Smooth muscle cell (in vitro differentiated cells): ENCODE measurements at regions not wholly inside any gene's neighbourhood (a gene's known extent, or its start where the extent isn't known, plus 50 kb on each side); places are given as distances from the start of the nearest gene placed in this dataset.

Source experiments
- DNase-seq: peaks from one replicate; lab custom pipeline; 2025; ENCODE audit not compliant: unreplicated experiment; lab: John Stamatoyannopoulos, UW
- H2AFZ ChIP-seq: fragments of 200-600 bp; sonication (generic); 2 replicates; pipeline ENCODE4 v1.6.0; 2016; ENCODE audit warnings: antibody characterized with exemption, low read depth, mild to moderate bottlenecking
- H3F3A ChIP-seq: fragments of 200-600 bp; sonication (generic); 2 replicates; pipeline ENCODE4 v1.6.0; 2017; ENCODE audit warnings: antibody characterized with exemption, low read depth
- H3K27ac ChIP-seq: fragments of 200-600 bp; sonication (generic); 2 replicates; pipeline ENCODE4 v1.5.1; 2016; ENCODE audit warnings: low read depth, mild to moderate bottlenecking
- H3K27me3 ChIP-seq: fragments of 200-600 bp; sonication (generic); 2 replicates; pipeline ENCODE4 v1.6.1; 2016; ENCODE audit warnings: low read depth, mild to moderate bottlenecking
- H3K36me3 ChIP-seq: fragments of 200-600 bp; sonication (generic); 2 replicates; pipeline ENCODE4 v1.5.1; 2016; ENCODE audit warnings: low read depth
- H3K4me1 ChIP-seq: fragments of 200-600 bp; sonication (generic); 2 replicates; pipeline ENCODE4 v1.5.1; 2016; ENCODE audit warnings: low read depth
- H3K4me2 ChIP-seq: fragments of 200-600 bp; sonication (generic); 2 replicates; pipeline ENCODE4 v1.6.0; 2016; ENCODE audit warnings: mild to moderate bottlenecking
- H3K4me3 ChIP-seq: fragments of 200-600 bp; sonication (generic); 2 replicates; pipeline ENCODE4 v1.5.1; 2016; ENCODE audit warnings: mild to moderate bottlenecking
- H3K79me2 ChIP-seq: fragments of 200-600 bp; sonication (generic); 2 replicates; pipeline ENCODE4 v1.6.0; 2016; ENCODE audit warnings: low read depth, mild to moderate bottlenecking
- H3K9ac ChIP-seq: fragments of 200-600 bp; sonication (generic); 2 replicates; pipeline ENCODE4 v1.6.0; 2016; ENCODE audit warnings: low read depth
- H3K9me3 ChIP-seq: fragments of 200-600 bp; sonication (generic); replicated peaks from 2 replicates; pipeline ENCODE4 v1.5.1; 2016; ENCODE audit warnings: low read depth
- H4K20me1 ChIP-seq: fragments of 200-600 bp; sonication (generic); 2 replicates; pipeline ENCODE4 v1.6.0; 2016; ENCODE audit warnings: low read depth
- WGBS: methylation state at CpG from one replicate; pipeline ENCODE4 v1.1.7; 2016; ENCODE audit warnings: low lambda C conversion rate; 5-methylcytosine and 5-hydroxymethylcytosine counted together
- TF ChIP-seq, protein P1 (sequence below): fragments of 200-600 bp; sonication (generic); IDR thresholded peaks from 2 replicates; pipeline ENCODE4 v1.5.1; 2017; ENCODE audit warnings: borderline replicate concordance, mild to moderate bottlenecking, antibody characterized with exemption; ENCODE audit not compliant: insufficient read depth, poor library complexity, severe bottlenecking

DNA sequence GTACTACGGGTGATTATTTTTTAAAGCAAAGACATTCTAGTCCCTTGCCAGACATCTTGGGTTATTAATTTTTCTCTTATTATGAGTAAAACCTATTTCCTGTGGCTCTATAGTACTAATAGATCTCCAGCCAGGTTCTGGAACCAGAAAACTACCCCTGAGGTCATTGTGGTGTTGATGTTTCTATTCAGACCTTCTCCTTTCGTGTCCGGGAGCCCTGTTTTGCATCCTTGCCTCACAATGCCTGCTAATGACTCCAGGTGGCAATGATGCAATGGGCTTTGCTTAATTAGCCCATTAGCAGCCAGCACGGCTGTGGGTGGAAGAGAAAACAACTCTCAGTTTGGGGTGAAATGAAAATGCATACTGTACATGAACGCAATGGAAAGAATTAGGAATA, 62.9 kb upstream of the ARG1 start:
- no peak overlapping the region for H3K4me3 ChIP-seq
- no peak overlapping the region for H3K4me2 ChIP-seq
- H3K4me1 ChIP-seq, result no peaks in the 10 kb centered on the region
- no peaks in the 10 kb centered on the region for H3K9me3 ChIP-seq
- H4K20me1 ChIP-seq, result no peaks in the 10 kb centered on the region
- no peaks in the 10 kb centered on the region for H3F3A ChIP-seq
- H3K27me3 ChIP-seq, result no peaks in the 10 kb centered on the region
- no peak for DNase-seq
- TF ChIP-seq, protein P1, sequence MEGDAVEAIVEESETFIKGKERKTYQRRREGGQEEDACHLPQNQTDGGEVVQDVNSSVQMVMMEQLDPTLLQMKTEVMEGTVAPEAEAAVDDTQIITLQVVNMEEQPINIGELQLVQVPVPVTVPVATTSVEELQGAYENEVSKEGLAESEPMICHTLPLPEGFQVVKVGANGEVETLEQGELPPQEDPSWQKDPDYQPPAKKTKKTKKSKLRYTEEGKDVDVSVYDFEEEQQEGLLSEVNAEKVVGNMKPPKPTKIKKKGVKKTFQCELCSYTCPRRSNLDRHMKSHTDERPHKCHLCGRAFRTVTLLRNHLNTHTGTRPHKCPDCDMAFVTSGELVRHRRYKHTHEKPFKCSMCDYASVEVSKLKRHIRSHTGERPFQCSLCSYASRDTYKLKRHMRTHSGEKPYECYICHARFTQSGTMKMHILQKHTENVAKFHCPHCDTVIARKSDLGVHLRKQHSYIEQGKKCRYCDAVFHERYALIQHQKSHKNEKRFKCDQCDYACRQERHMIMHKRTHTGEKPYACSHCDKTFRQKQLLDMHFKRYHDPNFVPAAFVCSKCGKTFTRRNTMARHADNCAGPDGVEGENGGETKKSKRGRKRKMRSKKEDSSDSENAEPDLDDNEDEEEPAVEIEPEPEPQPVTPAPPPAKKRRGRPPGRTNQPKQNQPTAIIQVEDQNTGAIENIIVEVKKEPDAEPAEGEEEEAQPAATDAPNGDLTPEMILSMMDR, result no peak
- 70% methylated on average over 5 of the region's 5 CpGs for WGBS
- H2AFZ ChIP-seq, result no peak overlapping the region
- no peak overlapping the region for H3K9ac ChIP-seq
- H3K79me2 ChIP-seq, result no peaks in the 10 kb centered on the region
- no peak overlapping the region for H3K27ac ChIP-seq
- H3K36me3 ChIP-seq, result no peaks in the 10 kb centered on the region

DNA sequence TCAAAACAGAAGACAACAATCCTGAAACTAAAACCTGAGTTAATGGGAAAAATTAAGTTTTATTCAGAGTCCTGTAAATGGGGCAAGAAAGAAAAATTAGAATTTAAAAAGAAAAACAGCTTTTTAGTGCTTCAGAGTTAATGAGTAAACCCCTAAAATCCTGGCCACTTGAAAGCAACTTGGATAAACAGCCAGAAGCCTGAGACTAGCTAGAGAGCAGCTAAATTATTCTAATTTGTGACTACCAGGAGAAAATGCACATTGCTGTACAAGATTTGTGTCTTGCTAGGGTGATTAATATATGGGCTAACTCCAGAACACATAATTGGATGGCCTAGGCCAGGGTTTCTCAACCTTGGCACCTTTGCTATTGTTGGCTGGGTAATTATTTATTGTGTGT, 62.4 kb upstream of the ARG1 start:
- Histone ChIP-seq H3K27ac (no peak overlapping the region), H3K27me3 (no peaks in the 10 kb centered on the region), H3F3A (no peaks in the 10 kb centered on the region), H3K36me3 (no peaks in the 10 kb centered on the region), H3K4me2 (no peak overlapping the region), H2AFZ (no peak overlapping the region), H3K9ac (no peak overlapping the region), H3K9me3 (no peaks in the 10 kb centered on the region), H3K4me3 (no peak overlapping the region), H3K79me2 (no peaks in the 10 kb centered on the region), H4K20me1 (no peaks in the 10 kb centered on the region), H3K4me1 (no peaks in the 10 kb centered on the region)
- no peak for DNase-seq
- TF ChIP-seq, protein P1, result no peak

DNA sequence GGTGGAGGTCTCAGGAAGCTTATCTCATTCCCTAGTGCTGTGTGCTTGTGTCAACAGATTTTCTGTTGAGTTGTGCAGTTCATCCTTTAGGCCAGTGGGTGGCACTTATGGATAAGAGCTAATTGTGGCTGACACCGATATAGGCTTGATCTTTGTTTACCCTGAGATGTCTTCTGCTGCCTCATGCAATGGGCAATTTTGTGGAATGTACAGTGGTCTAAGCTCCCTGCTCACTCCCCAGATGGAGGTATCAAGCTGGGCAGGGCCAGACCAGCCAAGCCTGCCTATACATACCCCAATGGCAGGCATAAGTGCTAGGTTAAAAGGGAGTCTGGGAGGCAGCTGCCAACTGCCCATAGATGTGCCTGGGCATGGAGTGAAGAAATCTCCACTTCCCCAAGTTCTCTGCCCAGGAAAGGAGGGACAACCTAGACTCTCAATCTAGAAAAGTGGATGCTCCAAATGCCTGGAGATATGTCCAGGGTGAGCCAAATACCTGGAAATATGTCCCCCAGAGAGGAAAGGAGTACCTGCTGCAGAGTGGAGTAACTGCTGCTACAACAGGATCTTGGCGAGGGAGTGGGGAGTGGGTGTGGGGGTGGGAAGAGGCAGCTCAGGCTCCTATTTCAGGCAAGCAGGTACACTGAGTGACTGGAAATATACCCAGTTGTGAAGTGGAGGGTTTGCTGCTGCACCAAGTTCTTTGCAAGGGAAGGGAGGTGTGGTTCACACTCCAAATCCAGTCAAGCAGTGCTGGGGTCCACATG, 53.2 kb upstream of the ARG1 start:
- Histone ChIP-seq H3K27ac (no peak overlapping the region), H3K79me2 (no peaks in the 10 kb centered on the region), H3K36me3 (no peaks in the 10 kb centered on the region), H3K9ac (no peak overlapping the region), H3F3A (no peaks in the 10 kb centered on the region), H3K9me3 (no peaks in the 10 kb centered on the region), H3K27me3 (no peaks in the 10 kb centered on the region), H4K20me1 (no peaks in the 10 kb centered on the region), H3K4me1 (no peaks in the 10 kb centered on the region), H2AFZ (no peak overlapping the region), H3K4me3 (no peak overlapping the region), H3K4me2 (no peak overlapping the region)
- no peak for DNase-seq
- TF ChIP-seq, protein P1, result peak; percentile 43
- 63% methylated on average over 2 of the region's 2 CpGs for WGBS
